Ascending aorta (tissue), 2 donors: ENCODE measurements at regions not wholly inside any gene's neighbourhood (a gene's known extent, or its start where the extent isn't known, plus 50 kb on each side); places are given as distances from the start of the nearest gene placed in this dataset.

Experiments used
- DNase-seq, 2 donors: peaks; one replicate each; pipeline ENCODE4 v3.0.0-alpha.2; 2019; ENCODE audit warnings: low spot score in 2 of 2
- H3K27ac ChIP-seq, 2 donors: fragments of 200-600 bp; sonication (generic); one replicate each; pipeline ENCODE4 v1.5.1; 2016 to 2017; ENCODE audit warnings: mild to moderate bottlenecking in 1 of 2
- H3K27me3 ChIP-seq: fragments of 200-600 bp; sonication (generic); one replicate; pipeline ENCODE4 v1.5.1; 2017
- H3K36me3 ChIP-seq, 2 donors: fragments of 200-600 bp; sonication (generic); one replicate each; pipeline ENCODE4 v1.5.1; 2016
- H3K4me1 ChIP-seq, 2 donors: fragments of 200-600 bp; sonication (generic); one replicate each; pipeline ENCODE4 v1.5.1; 2016 to 2017; ENCODE audit warnings: mild to moderate bottlenecking in 1 of 2
- H3K4me3 ChIP-seq, 2 donors: fragments of 200-600 bp; sonication (generic); one replicate each; pipeline ENCODE4 v1.5.1; 2016 to 2017; ENCODE audit warnings: mild to moderate bottlenecking in 1 of 2
- H3K9me3 ChIP-seq, 2 donors: fragments of 200-600 bp; sonication (generic); one replicate each; pipeline ENCODE4 v1.5.1; 2016
- CTCF ChIP-seq, 3 experiments: fragments of 200-600 bp in 2 of 3; fragments of 450-650 bp in 1 of 3; sonication (generic) in 2 of 3; IDR thresholded peaks; one replicate each; pipeline ENCODE4 v1.5.1; 2016 to 2019; ENCODE audit warnings: antibody characterized with exemption in 3 of 3, mild to moderate bottlenecking in 1 of 3, moderate library complexity in 1 of 3
- intact Hi-C: fragments of 100-400 bp; cut with DNase I; formaldehyde crosslinking; loops from one replicate; pipeline ENCODE4 v1.15.1; 2023

DNA sequence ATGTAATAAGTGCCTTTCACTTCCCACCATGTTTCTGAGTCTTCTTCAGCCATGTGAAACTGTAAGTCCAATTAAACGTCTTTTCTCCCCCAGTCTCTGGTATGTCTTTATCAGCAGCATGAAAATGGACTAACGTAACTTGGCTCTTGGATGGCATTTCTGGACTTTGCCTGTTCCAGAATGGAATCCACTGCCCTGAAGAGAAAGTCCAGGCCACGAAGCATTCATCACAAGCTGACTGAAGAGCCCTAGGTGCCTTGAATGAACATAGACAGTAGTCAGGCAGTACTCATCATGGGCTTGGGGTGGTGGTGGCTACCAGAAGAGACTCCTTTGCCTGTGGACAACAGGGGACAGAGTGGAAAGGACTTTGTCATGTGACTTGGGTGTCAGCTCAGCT, 1505.0 kb downstream of the SI start:
- no peaks in the 10 kb centered on the region for H3K9me3 ChIP-seq
- H3K27ac ChIP-seq, result no peak overlapping the region
- no peaks in the 10 kb centered on the region for H3K36me3 ChIP-seq
- no peak for DNase-seq
- no peaks in the 10 kb centered on the region for H3K4me1 ChIP-seq
- intact Hi-C loops, result no loop called here
- no peak for TF ChIP-seq CTCF (IDR thresholded peaks at IDR 0.05)
- H3K27me3 ChIP-seq, result no peaks in the 10 kb centered on the region
- no peak overlapping the region for H3K4me3 ChIP-seq

- Histone ChIP-seq H3K9me3 (no peaks in the 10 kb centered on the region), H3K36me3 (no peaks in the 10 kb centered on the region), H3K27ac (no peak overlapping the region), H3K27me3 (no peaks in the 10 kb centered on the region), H3K4me1 (no peaks in the 10 kb centered on the region), H3K4me3 (no peak overlapping the region)
- intact Hi-C loops, result no loop called here
- DNase-seq, result no peak
- no peak for TF ChIP-seq CTCF (IDR thresholded peaks at IDR 0.05)
These were observed 1505.4 kb downstream of the SI start for GRCh38 chr3:163572856-163573255.

DNA sequence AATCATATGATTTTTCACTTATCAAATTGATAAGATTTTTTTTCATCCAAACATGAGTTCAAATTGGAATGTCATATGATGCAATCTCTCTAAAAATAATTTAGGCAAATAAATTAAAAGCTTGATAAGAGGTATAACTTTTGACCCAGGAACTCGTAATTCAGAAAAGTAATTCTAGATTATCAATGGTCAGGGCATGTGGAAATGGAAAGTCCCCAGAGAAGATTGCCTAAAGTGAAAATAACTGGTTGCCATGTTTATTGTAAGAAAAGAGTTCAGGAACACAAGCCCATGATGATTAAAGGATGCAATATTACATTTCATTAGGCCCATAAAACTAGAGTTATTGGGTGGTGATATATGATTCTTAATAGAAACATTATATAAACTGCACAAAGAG, 1514.8 kb downstream of the SI start:
- intact Hi-C loops, result no loop called here
- no peaks in the 10 kb centered on the region for H3K36me3 ChIP-seq
- no peaks in the 10 kb centered on the region for H3K27me3 ChIP-seq
- no peak overlapping the region for H3K4me3 ChIP-seq
- no peaks in the 10 kb centered on the region for H3K4me1 ChIP-seq
- no peak overlapping the region for H3K27ac ChIP-seq
- DNase-seq, result no peak
- TF ChIP-seq CTCF (IDR thresholded peaks at IDR 0.05), result no peak
- H3K9me3 ChIP-seq, result no peaks in the 10 kb centered on the region

DNA sequence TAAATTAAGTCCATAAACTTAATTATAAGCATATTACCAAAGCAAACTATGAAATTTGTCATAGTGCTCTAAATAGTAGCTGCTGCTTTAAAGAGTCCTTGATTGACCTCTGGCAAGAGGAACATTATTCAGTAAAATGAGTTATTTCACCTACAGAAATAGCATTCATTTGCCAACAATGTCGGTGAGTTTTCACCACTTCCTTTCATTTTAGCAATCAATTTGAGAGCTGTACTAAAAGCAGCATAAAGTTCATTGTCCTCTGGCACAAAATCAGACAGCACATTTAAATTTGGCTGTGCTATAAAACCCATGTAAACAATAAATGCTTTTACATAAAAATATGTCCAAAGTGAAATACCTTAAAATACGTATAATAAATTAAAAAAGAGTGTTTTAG, 1515.7 kb downstream of the SI start:
- intact Hi-C loops, result no loop called here
- Histone ChIP-seq H3K27ac (no peak overlapping the region), H3K9me3 (no peaks in the 10 kb centered on the region), H3K4me3 (no peak overlapping the region), H3K36me3 (no peaks in the 10 kb centered on the region), H3K27me3 (no peaks in the 10 kb centered on the region), H3K4me1 (no peaks in the 10 kb centered on the region)
- no peak for TF ChIP-seq CTCF (IDR thresholded peaks at IDR 0.05)
- no peak for DNase-seq

- H3K27ac ChIP-seq, result no peak overlapping the region
- no peaks in the 10 kb centered on the region for H3K4me1 ChIP-seq
- no peak for TF ChIP-seq CTCF (IDR thresholded peaks at IDR 0.05)
- intact Hi-C loops, result no loop called here
- H3K27me3 ChIP-seq, result no peaks in the 10 kb centered on the region
- DNase-seq, result no peak
- no peaks in the 10 kb centered on the region for H3K36me3 ChIP-seq
- no peaks in the 10 kb centered on the region for H3K9me3 ChIP-seq
- no peak overlapping the region for H3K4me3 ChIP-seq
These were observed 1517.1 kb downstream of the SI start for GRCh38 chr3:163561151-163561550.

DNA sequence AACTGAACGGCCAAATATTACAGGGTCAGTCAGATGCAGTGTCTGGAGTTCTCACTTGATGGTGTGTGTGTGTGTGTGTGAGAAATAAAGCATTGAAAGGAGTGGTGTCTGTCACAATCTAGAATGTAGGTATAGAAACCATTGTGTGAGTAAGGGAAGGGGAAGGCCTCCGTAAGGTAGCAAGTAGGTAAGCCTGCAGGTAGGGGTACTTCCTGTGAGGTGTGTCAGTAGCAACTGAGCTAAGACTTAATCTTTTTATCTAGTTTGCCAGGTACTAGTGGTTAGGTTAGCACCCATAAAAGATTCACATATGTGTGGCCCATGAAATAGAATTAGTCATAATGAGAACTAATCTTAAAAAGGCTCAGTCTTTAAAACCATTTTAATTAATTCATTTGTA, 1517.8 kb downstream of the SI start:
- TF ChIP-seq CTCF (IDR thresholded peaks at IDR 0.05), result no peak
- no peaks in the 10 kb centered on the region for H3K27me3 ChIP-seq
- no peaks in the 10 kb centered on the region for H3K4me1 ChIP-seq
- intact Hi-C loops, result no loop called here
- no peak overlapping the region for H3K27ac ChIP-seq
- no peaks in the 10 kb centered on the region for H3K9me3 ChIP-seq
- DNase-seq, result no peak
- no peaks in the 10 kb centered on the region for H3K36me3 ChIP-seq
- H3K4me3 ChIP-seq, result no peak overlapping the region
